ENCODE measurements at regions not wholly inside any gene's neighbourhood (a gene's known extent, or its start where the extent isn't known, plus 50 kb on each side); places are given as distances from the start of the nearest gene placed in this dataset.
A peak's percentile ranks its signal among the peaks of the same experiment; 100 is the strongest.

DNA sequence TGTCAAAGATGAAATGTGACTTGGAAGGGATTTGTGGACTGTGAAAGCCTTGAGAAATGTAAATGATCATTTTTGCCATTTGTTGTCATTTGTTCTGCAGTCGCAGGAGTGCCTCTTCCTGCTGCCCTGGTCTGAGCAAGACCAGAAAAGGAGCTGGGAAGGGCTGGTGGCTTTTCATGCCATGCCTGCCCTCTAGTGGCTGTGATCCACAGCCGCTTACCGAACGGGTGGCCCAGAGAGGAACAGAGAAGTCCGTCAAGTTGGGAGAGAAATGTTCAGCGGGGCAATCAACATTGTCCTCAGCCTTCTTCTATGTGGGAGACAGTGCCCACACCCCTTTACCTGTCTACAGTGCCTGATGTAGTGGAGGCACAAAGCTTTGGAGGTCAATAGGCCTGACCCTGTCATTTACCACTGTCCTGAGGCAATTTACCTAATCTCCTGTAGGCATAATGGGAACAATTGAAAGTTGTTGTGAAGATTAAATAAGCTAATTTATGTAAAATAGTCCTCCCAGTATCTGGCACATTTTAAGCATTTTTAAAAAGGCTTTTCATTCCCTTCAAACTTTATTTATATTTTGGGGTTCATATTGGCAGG lies 224.5 kb downstream of the B3GLCT start:
- TF ChIP-seq POLR2A (IDR thresholded peaks at IDR 0.05; ENCODE audit: control extremely low read depth in 1 of 2, low read depth in 2 of 2, low read length in 2 of 2) (no peak), HDAC2 (IDR thresholded peaks at IDR 0.05; ENCODE audit: borderline replicate concordance in 1 of 2, low read depth in 2 of 2, low read length in 2 of 2) (no peak), CHD1 (IDR thresholded peaks at IDR 0.05; ENCODE audit: low read depth, low read length) (no peak)
- TF ChIP-seq, protein P1, sequence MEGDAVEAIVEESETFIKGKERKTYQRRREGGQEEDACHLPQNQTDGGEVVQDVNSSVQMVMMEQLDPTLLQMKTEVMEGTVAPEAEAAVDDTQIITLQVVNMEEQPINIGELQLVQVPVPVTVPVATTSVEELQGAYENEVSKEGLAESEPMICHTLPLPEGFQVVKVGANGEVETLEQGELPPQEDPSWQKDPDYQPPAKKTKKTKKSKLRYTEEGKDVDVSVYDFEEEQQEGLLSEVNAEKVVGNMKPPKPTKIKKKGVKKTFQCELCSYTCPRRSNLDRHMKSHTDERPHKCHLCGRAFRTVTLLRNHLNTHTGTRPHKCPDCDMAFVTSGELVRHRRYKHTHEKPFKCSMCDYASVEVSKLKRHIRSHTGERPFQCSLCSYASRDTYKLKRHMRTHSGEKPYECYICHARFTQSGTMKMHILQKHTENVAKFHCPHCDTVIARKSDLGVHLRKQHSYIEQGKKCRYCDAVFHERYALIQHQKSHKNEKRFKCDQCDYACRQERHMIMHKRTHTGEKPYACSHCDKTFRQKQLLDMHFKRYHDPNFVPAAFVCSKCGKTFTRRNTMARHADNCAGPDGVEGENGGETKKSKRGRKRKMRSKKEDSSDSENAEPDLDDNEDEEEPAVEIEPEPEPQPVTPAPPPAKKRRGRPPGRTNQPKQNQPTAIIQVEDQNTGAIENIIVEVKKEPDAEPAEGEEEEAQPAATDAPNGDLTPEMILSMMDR (IDR thresholded peaks at IDR 0.05; ENCODE audit: control extremely low read depth in 1 of 3, insufficient read depth in 1 of 3, low read depth in 1 of 3, low read length in 3 of 3) = peak; percentile 88 to 97 (median 91)
